WERI-Rb-1 (cell line): ENCODE measurements at regions not wholly inside any gene's neighbourhood (a gene's known extent, or its start where the extent isn't known, plus 50 kb on each side); places are given as distances from the start of the nearest gene placed in this dataset.

Experiments
- DNase-seq: peaks from one replicate; pipeline ENCODE4 v3.0.0-alpha.2; 2020
- H3K27ac ChIP-seq: fragments of 250-450 bp; sonication (Bioruptor Pico); 2 replicates; pipeline ENCODE4 v1.5.1; 2020; ENCODE audit warnings: mild to moderate bottlenecking, moderate library complexity
- H3K27me3 ChIP-seq: fragments of 250-450 bp; sonication (Bioruptor Pico); 2 replicates; pipeline ENCODE4 v1.5.1; 2021; ENCODE audit warnings: mild to moderate bottlenecking, low read depth, moderate library complexity; ENCODE audit not compliant: insufficient read depth, severe bottlenecking
- H3K36me3 ChIP-seq: fragments of 250-450 bp; sonication (Bioruptor Pico); 2 replicates; pipeline ENCODE4 v1.5.1; 2020; ENCODE audit warnings: mild to moderate bottlenecking, moderate library complexity
- H3K4me3 ChIP-seq: 2 replicates; pipeline ENCODE4 v1.5.1; 2011; ENCODE audit warnings: low read depth, mild to moderate bottlenecking, control low read depth, low read length
- H3K9me3 ChIP-seq: fragments of 250-450 bp; sonication (Bioruptor Pico); 2 replicates; pipeline ENCODE4 v1.5.1; 2021; ENCODE audit warnings: mild to moderate bottlenecking, moderate library complexity; ENCODE audit not compliant: severe bottlenecking
- CTCF ChIP-seq: IDR thresholded peaks from 2 replicates; pipeline ENCODE4 v1.5.1; 2011; ENCODE audit warnings: low read depth, mild to moderate bottlenecking, control low read depth, inconsistent platforms, low read length

GRCh38 chr3:153078826-153079225 lies 83.2 kb upstream of the RAP2B start:
- no peaks in the 10 kb centered on the region for H3K36me3 ChIP-seq
- TF ChIP-seq CTCF = no peak
- peak overlapping the region; percentile 64 for H3K27ac ChIP-seq
- H3K4me3 ChIP-seq = no peak overlapping the region
- no peak for DNase-seq
- no peaks in the 10 kb centered on the region for H3K9me3 ChIP-seq
- H3K27me3 ChIP-seq = no peaks in the 10 kb centered on the region

GRCh38 chr3:153079386-153079785 lies 82.6 kb upstream of the RAP2B start:
- Histone ChIP-seq H3K9me3 (no peaks in the 10 kb centered on the region), H3K27me3 (no peaks in the 10 kb centered on the region), H3K36me3 (no peaks in the 10 kb centered on the region), H3K4me3 (no peak overlapping the region), H3K27ac (peak overlapping the region; percentile 64)
- no peak for TF ChIP-seq CTCF
- peak; percentile 15 for DNase-seq

- DNase-seq = no peak
- H3K36me3 ChIP-seq = no peaks in the 10 kb centered on the region
- no peaks in the 10 kb centered on the region for H3K9me3 ChIP-seq
- no peak overlapping the region for H3K4me3 ChIP-seq
- peak overlapping the region; percentile 2; the same call in 1 of the 2 replicates for H3K27ac ChIP-seq
- H3K27me3 ChIP-seq = no peaks in the 10 kb centered on the region
- no peak for TF ChIP-seq CTCF
Measured at GRCh38 chr3:153080778-153081240, 81.2 kb upstream of the RAP2B start.

- no peaks in the 10 kb centered on the region for H3K27me3 ChIP-seq
- no peak for DNase-seq
- no peaks in the 10 kb centered on the region for H3K36me3 ChIP-seq
- H3K4me3 ChIP-seq = no peak overlapping the region
- no peaks in the 10 kb centered on the region for H3K9me3 ChIP-seq
- TF ChIP-seq CTCF = no peak
- H3K27ac ChIP-seq = no peak overlapping the region
Measured at GRCh38 chr3:153084431-153084830, 77.6 kb upstream of the RAP2B start.

GRCh38 chr3:153087595-153088566 lies 74.1 kb upstream of the RAP2B start:
- no peak overlapping the region for H3K4me3 ChIP-seq
- no peaks in the 10 kb centered on the region for H3K9me3 ChIP-seq
- H3K27ac ChIP-seq = no peak overlapping the region
- no peak for TF ChIP-seq CTCF
- H3K27me3 ChIP-seq = no peaks in the 10 kb centered on the region
- no peaks in the 10 kb centered on the region for H3K36me3 ChIP-seq
- DNase-seq = no peak

- Histone ChIP-seq H3K27ac (no peak overlapping the region), H3K27me3 (no peaks in the 10 kb centered on the region), H3K36me3 (no peaks in the 10 kb centered on the region), H3K4me3 (no peak overlapping the region), H3K9me3 (no peaks in the 10 kb centered on the region)
- DNase-seq = no peak
- no peak for TF ChIP-seq CTCF
Measured at GRCh38 chr3:153089620-153090019, 72.4 kb upstream of the RAP2B start.
